Kidney (tissue), 13 donors: ENCODE measurements at regions not wholly inside any gene's neighbourhood (a gene's known extent, or its start where the extent isn't known, plus 50 kb on each side); places are given as distances from the start of the nearest gene placed in this dataset.

ENCODE experiments used
- DNase-seq, 5 donors: peaks; one replicate each; pipeline ENCODE4 v3.0.0-alpha.2; 2013 to 2020
- FAIRE-seq: peaks from 2 replicates; lab custom pipeline; 2012; peaks lifted over from hg19 to GRCh38; lab: Jason Lieb, UNC
- H3K27ac ChIP-seq, 2 donors: one replicate each; pipeline ENCODE4 v1.7.0; 2013; ENCODE audit warnings: low read depth in 2 of 2, low read length in 2 of 2, inconsistent platforms in 1 of 2
- H3K27me3 ChIP-seq: one replicate; pipeline ENCODE4 v1.7.1; 2013; ENCODE audit warnings: low read length, inconsistent platforms; ENCODE audit not compliant: control insufficient read depth, insufficient read depth
- H3K36me3 ChIP-seq, 3 donors: one replicate each; pipeline versions ENCODE4 v1.7.0 to v1.7.1; 2013; ENCODE audit warnings: low read length in 3 of 3, control low read depth in 1 of 3, inconsistent platforms in 1 of 3; ENCODE audit not compliant: insufficient read depth in 3 of 3, control insufficient read depth in 2 of 3
- H3K4me1 ChIP-seq, 3 donors: one replicate each; pipeline versions ENCODE4 v1.7.0 to v1.7.1; 2013; ENCODE audit warnings: low read length in 3 of 3, inconsistent platforms in 1 of 3, low read depth in 1 of 3; ENCODE audit not compliant: control insufficient read depth in 2 of 3, insufficient read depth in 2 of 3
- H3K4me3 ChIP-seq, 3 donors: one replicate each; pipeline versions ENCODE4 v1.7.0 to v1.8.1; 2013; ENCODE audit warnings: low read length in 3 of 3, control low read depth in 1 of 3, inconsistent platforms in 1 of 3
- H3K9ac ChIP-seq, 3 donors: one replicate each; pipeline versions ENCODE4 v1.7.0 to v1.7.1; 2013; ENCODE audit warnings: low read length in 3 of 3, control low read depth in 1 of 3, inconsistent platforms in 1 of 3
- H3K9me3 ChIP-seq, 3 donors: one replicate each; pipeline versions ENCODE4 v1.7.0 to v1.7.1; 2013; ENCODE audit warnings: low read length in 3 of 3, control low read depth in 1 of 3, inconsistent platforms in 1 of 3; ENCODE audit not compliant: control insufficient read depth in 2 of 3, insufficient read depth in 1 of 3
- CTCF ChIP-seq: IDR thresholded peaks from 3 replicates; pipeline ENCODE4 v1.5.1; 2012; ENCODE audit warnings: mild to moderate bottlenecking, moderate library complexity, borderline replicate concordance; ENCODE audit not compliant: insufficient read depth; ENCODE audit errors: extremely low read depth
- intact Hi-C: fragments of 100-400 bp; cut with DNase I; formaldehyde crosslinking; loops from one replicate; pipeline ENCODE4 v1.11.1; 2022
- donor health status: control.
- donor health status: control.
- donor health status: control.
- donor health status: control.
- donor health status: control.
- donor health status: DM: yes; HTN: yes; CAD: no.
- donor health status: Normal renal cell carcinoma (clear cell type).

GRCh38 chr12:97630875-97631274 lies 168.3 kb downstream of the RMST start:
- Histone ChIP-seq H3K4me1 (no peaks in the 10 kb centered on the region), H3K4me3 (no peak overlapping the region), H3K27me3 (no peaks in the 10 kb centered on the region), H3K9me3 (no peaks in the 10 kb centered on the region), H3K9ac (no peak overlapping the region), H3K36me3 (no peaks in the 10 kb centered on the region), H3K27ac (no peak overlapping the region)
- no peak for FAIRE-seq
- TF ChIP-seq CTCF: no peak
- no peak for DNase-seq
- intact Hi-C loops: no loop called here

GRCh38 chr12:97637770-97638169 lies 175.2 kb downstream of the RMST start:
- FAIRE-seq (no peak), DNase-seq (peak in 2 of 5 donors; percentile 52 to 58)
- H3K9ac ChIP-seq: no peak overlapping the region
- H3K9me3 ChIP-seq: no peaks in the 10 kb centered on the region
- no peak overlapping the region for H3K4me3 ChIP-seq
- no peak for TF ChIP-seq CTCF
- intact Hi-C loops: no loop called here
- no peaks in the 10 kb centered on the region for H3K36me3 ChIP-seq
- no peaks in the 10 kb centered on the region for H3K27me3 ChIP-seq
- H3K27ac ChIP-seq: no peak overlapping the region
- no peaks in the 10 kb centered on the region for H3K4me1 ChIP-seq

GRCh38 chr12:97638739-97639138 lies 176.1 kb downstream of the RMST start:
- H3K36me3 ChIP-seq: no peaks in the 10 kb centered on the region
- no peaks in the 10 kb centered on the region for H3K27me3 ChIP-seq
- no peak overlapping the region for H3K27ac ChIP-seq
- H3K9me3 ChIP-seq: no peaks in the 10 kb centered on the region
- DNase-seq (no peak), FAIRE-seq (no peak)
- H3K4me3 ChIP-seq: no peak overlapping the region
- intact Hi-C loops: no loop called here
- TF ChIP-seq CTCF: no peak
- no peak overlapping the region for H3K9ac ChIP-seq
- no peaks in the 10 kb centered on the region for H3K4me1 ChIP-seq

GRCh38 chr12:97639702-97640101 lies 177.1 kb downstream of the RMST start:
- H3K36me3 ChIP-seq: no peaks in the 10 kb centered on the region
- intact Hi-C loops: no loop called here
- no peak for TF ChIP-seq CTCF
- H3K4me1 ChIP-seq: no peaks in the 10 kb centered on the region
- FAIRE-seq (no peak), DNase-seq (peak in 1 of 5 donors; percentile 12)
- no peak overlapping the region for H3K27ac ChIP-seq
- H3K27me3 ChIP-seq: no peaks in the 10 kb centered on the region
- no peaks in the 10 kb centered on the region for H3K9me3 ChIP-seq
- H3K4me3 ChIP-seq: no peak overlapping the region
- H3K9ac ChIP-seq: no peak overlapping the region
